HG02884 (cell line): ENCODE measurements at regions not wholly inside any gene's neighbourhood (a gene's known extent, or its start where the extent isn't known, plus 50 kb on each side); places are given as distances from the start of the nearest gene placed in this dataset.
A peak's percentile ranks its signal among the peaks of the same experiment; 100 is the strongest.

ENCODE experiments used
- ATAC-seq: cut with Tn5 transposase; IDR thresholded peaks from one replicate; pipeline ENCODE4 v1.9.1; 2021; ENCODE audit warnings: mild to moderate bottlenecking, moderate library complexity; ENCODE audit not compliant: unreplicated experiment

GRCh38 chr4:32994981-32995881 lies 2275.1 kb downstream of the PCDH7 start:
- no peak for ATAC-seq

- ATAC-seq = no peak
Observed at GRCh38 chr4:33013282-33013681, 2293.1 kb downstream of the PCDH7 start.

- ATAC-seq = no peak
Observed at GRCh38 chr4:33025236-33025635, 2305.1 kb downstream of the PCDH7 start.

- no peak for ATAC-seq
Observed at GRCh38 chr4:33029976-33030375, 2309.8 kb downstream of the PCDH7 start.

- no peak for ATAC-seq
Observed at GRCh38 chr4:33031328-33031727, 2311.2 kb downstream of the PCDH7 start.

- no peak for ATAC-seq
Observed at GRCh38 chr4:33037464-33037863, 2317.3 kb downstream of the PCDH7 start.

- no peak for ATAC-seq
Observed at GRCh38 chr4:33045334-33045733, 2325.2 kb downstream of the PCDH7 start.

- ATAC-seq = no peak
Observed at GRCh38 chr4:33052241-33052640, 2332.1 kb downstream of the PCDH7 start.

GRCh38 chr4:33054161-33054560 lies 2334.0 kb downstream of the PCDH7 start:
- no peak for ATAC-seq

- ATAC-seq = no peak
Observed at GRCh38 chr4:33054656-33055196, 2334.6 kb downstream of the PCDH7 start.

- ATAC-seq = no peak
Observed at GRCh38 chr4:33057736-33058135, 2337.6 kb downstream of the PCDH7 start.

- no peak for ATAC-seq
Observed at GRCh38 chr4:33058998-33059397, 2338.8 kb downstream of the PCDH7 start.

GRCh38 chr4:33060674-33061542 lies 2340.7 kb downstream of the PCDH7 start:
- ATAC-seq = peak; percentile 85

- ATAC-seq = no peak
Observed at GRCh38 chr4:33061727-33062126, 2341.6 kb downstream of the PCDH7 start.

- no peak for ATAC-seq
Observed at GRCh38 chr4:33062155-33062806, 2342.1 kb downstream of the PCDH7 start.

GRCh38 chr4:33063241-33063640 lies 2343.1 kb downstream of the PCDH7 start:
- no peak for ATAC-seq

- no peak for ATAC-seq
Observed at GRCh38 chr4:33064238-33064637, 2344.1 kb downstream of the PCDH7 start.

GRCh38 chr4:33065749-33066148 lies 2345.6 kb downstream of the PCDH7 start:
- no peak for ATAC-seq

GRCh38 chr4:33067221-33067620 lies 2347.1 kb downstream of the PCDH7 start:
- ATAC-seq = no peak

GRCh38 chr4:33068539-33068938 lies 2348.4 kb downstream of the PCDH7 start:
- ATAC-seq = no peak

- ATAC-seq = no peak
Observed at GRCh38 chr4:33071535-33071934, 2351.4 kb downstream of the PCDH7 start.
